ENCODE measurements at regions not wholly inside any gene's neighbourhood (a gene's known extent, or its start where the extent isn't known, plus 50 kb on each side); places are given as distances from the start of the nearest gene placed in this dataset.

DNA sequence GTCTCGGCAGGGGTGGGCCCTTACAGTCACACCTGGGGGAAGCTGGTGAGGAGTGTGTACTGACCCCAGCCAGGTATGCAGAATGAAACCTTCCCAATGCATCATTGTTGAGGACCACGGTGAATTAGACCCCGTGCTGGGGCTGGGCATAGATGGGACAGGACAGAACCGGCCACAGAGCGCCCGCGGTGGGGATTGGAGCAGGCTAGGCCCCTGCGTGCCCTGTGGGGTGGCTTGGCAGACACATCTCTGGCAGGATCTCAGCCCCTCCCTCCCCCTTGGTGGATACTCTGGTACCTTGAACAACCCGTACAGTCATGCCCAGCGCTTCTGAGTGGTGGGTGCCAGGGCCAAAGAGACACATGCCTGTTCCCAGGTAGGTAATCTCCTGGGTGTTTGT is 200.6 kb downstream of the TEX29 start:
- H2BK120ac ChIP-seq (ENCODE audit: low read depth, low read length, poor library complexity, severe bottlenecking): no peak overlapping the region
- H2BK15ac ChIP-seq (ENCODE audit: low read depth, low read length): no peak overlapping the region
- Mint-ChIP-seq H3K27ac (no peak overlapping the region), H3K9me3 (no peaks in the 10 kb centered on the region; a peak in 1 of 5 replicates), H3K36me3 (ENCODE audit: insufficient read depth in 1 of 3, low read depth in 3 of 3) (peaks cover 0 to 2% (median 0%) of the 10 kb centered on the region in 3 experiments; a peak in 1 of 7 replicates), H3K4me1 (peaks cover 0 to 3% of the 10 kb centered on the region in 2 experiments; a peak in 1 of 4 replicates), H3K4me3 (no peak overlapping the region), H3K27me3 (ENCODE audit: low read depth) (peaks cover 19% of the 10 kb centered on the region)
- H3K79me2 ChIP-seq (ENCODE audit: insufficient read depth, low read length): no peaks in the 10 kb centered on the region
- H3K4me1 ChIP-seq (ENCODE audit: insufficient read depth, low read length): no peaks in the 10 kb centered on the region
- no peak overlapping the region for H3K9ac ChIP-seq (ENCODE audit: extremely low read depth, insufficient read length, low read length)
- H3K23me2 ChIP-seq (ENCODE audit: insufficient read length, low read depth, low read length, poor library complexity, severe bottlenecking): no peaks in the 10 kb centered on the region
- H2BK12ac ChIP-seq (ENCODE audit: insufficient read length, low read depth, low read length): no peak overlapping the region
- H2AFZ ChIP-seq (ENCODE audit: low read length): no peak overlapping the region
- no peak overlapping the region for H3K4me2 ChIP-seq (ENCODE audit: insufficient read depth, insufficient read length, low read length)
- TF ChIP-seq, protein P1, sequence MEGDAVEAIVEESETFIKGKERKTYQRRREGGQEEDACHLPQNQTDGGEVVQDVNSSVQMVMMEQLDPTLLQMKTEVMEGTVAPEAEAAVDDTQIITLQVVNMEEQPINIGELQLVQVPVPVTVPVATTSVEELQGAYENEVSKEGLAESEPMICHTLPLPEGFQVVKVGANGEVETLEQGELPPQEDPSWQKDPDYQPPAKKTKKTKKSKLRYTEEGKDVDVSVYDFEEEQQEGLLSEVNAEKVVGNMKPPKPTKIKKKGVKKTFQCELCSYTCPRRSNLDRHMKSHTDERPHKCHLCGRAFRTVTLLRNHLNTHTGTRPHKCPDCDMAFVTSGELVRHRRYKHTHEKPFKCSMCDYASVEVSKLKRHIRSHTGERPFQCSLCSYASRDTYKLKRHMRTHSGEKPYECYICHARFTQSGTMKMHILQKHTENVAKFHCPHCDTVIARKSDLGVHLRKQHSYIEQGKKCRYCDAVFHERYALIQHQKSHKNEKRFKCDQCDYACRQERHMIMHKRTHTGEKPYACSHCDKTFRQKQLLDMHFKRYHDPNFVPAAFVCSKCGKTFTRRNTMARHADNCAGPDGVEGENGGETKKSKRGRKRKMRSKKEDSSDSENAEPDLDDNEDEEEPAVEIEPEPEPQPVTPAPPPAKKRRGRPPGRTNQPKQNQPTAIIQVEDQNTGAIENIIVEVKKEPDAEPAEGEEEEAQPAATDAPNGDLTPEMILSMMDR (conservative IDR thresholded peaks at IDR 0.05): no peak
- H2AK5ac ChIP-seq (ENCODE audit: insufficient read length, low read length): no peak overlapping the region
- no peak overlapping the region for H3K4ac ChIP-seq (ENCODE audit: low read depth, low read length)
- H3K9me3 ChIP-seq (ENCODE audit: control insufficient read depth, low read depth, low read length): no peaks in the 10 kb centered on the region
- no peak overlapping the region for H3K18ac ChIP-seq (ENCODE audit: insufficient read length, low read depth, low read length)
- H3K23ac ChIP-seq (ENCODE audit: insufficient read length, low read depth, low read length): no peak overlapping the region
- no peaks in the 10 kb centered on the region for H3K79me1 ChIP-seq (ENCODE audit: insufficient read depth, low read depth, low read length, poor library complexity, severe bottlenecking)
- no peak overlapping the region for H3T11ph ChIP-seq (ENCODE audit: low read length)
- no peak overlapping the region for H4K8ac ChIP-seq (replicated peaks; ENCODE audit: insufficient read length, low read depth, low read length)
- no peak overlapping the region for H3K27ac ChIP-seq (ENCODE audit: insufficient read length, low read depth, low read length)
- H4K91ac ChIP-seq (ENCODE audit: insufficient read length, low read depth, low read length): no peak overlapping the region
- DNase-seq: peak; percentile 24
- H3K14ac ChIP-seq (ENCODE audit: insufficient read depth, low read length): no peak overlapping the region
- no peak overlapping the region for H2BK20ac ChIP-seq (ENCODE audit: low read depth, low read length, poor library complexity, severe bottlenecking)
- no peak overlapping the region for H2BK5ac ChIP-seq (ENCODE audit: insufficient read length, low read length)
- H3K27me3 ChIP-seq (ENCODE audit: insufficient read depth, low read length): no peaks in the 10 kb centered on the region
- H4K5ac ChIP-seq (ENCODE audit: insufficient read length, low read depth, low read length): no peak overlapping the region
- no peak overlapping the region for H3K56ac ChIP-seq (ENCODE audit: insufficient read length, low read depth, low read length)
- H4K20me1 ChIP-seq (ENCODE audit: control insufficient read depth, insufficient read depth, insufficient read length): no peaks in the 10 kb centered on the region
- no CpG with 5 or more reads among the region's 10 CpGs for WGBS (ENCODE audit: extremely low coverage, insufficient read length, low lambda C conversion rate)
